ENCODE measurements at regions not wholly inside any gene's neighbourhood (a gene's known extent, or its start where the extent isn't known, plus 50 kb on each side); places are given as distances from the start of the nearest gene placed in this dataset.

DNA sequence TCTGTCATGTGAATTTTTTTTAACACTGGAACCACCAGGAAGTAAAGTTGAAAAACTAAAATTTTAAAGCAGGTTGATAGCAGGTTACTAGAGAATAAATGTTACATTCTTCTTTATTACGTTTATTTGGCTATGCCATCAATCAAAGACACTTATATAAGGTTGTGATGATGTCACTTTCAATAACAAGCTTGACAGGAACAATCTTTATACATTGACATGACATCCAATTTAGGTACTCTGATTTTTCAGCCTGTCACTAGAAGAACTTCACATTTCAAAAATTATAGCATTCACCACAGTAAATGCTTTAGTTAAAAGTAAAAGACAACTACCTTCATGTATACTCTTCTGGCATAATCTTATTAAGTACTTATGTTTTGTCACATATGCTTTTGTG, 696.8 kb upstream of the NCAM2 start:
- DNase-seq: no peak

DNA sequence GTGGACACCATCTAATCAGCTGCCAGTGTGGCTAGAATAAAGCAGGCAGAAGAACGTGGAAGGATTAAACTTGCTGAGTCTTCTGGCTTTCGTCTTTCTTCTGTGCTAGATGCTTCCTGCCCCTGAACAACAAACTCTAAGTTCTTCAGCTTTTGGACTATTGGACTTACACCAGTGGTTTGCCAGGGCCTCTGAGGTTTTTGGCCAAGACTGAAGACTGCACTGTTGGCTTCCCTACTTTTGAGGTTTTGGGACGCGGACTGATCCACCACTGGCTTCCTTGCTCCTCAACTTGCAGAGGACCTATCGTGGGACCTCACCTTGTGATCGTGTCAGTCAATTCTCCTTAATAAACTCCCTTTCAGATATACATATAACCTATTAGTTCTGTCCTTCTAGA, 696.1 kb upstream of the NCAM2 start:
- no peak for DNase-seq

DNA sequence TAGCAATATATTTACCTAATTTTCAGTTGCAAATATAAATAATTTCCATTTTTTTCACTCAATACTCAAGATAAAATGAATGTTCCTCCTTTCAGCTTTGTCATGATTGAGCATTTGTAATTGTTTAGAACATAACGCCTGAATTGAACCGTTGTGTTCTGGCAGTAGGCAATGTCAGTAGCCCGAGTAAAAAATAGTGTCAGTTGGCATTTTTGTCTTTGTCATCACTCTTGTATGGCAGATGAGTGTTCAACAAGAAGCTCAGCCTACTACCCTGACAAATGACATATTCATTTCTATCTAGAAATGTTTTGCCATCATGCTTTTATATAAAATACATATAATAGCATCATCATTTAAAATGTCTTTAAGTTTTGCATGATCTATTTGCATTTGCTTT, 691.4 kb upstream of the NCAM2 start:
- no peak for DNase-seq

DNA sequence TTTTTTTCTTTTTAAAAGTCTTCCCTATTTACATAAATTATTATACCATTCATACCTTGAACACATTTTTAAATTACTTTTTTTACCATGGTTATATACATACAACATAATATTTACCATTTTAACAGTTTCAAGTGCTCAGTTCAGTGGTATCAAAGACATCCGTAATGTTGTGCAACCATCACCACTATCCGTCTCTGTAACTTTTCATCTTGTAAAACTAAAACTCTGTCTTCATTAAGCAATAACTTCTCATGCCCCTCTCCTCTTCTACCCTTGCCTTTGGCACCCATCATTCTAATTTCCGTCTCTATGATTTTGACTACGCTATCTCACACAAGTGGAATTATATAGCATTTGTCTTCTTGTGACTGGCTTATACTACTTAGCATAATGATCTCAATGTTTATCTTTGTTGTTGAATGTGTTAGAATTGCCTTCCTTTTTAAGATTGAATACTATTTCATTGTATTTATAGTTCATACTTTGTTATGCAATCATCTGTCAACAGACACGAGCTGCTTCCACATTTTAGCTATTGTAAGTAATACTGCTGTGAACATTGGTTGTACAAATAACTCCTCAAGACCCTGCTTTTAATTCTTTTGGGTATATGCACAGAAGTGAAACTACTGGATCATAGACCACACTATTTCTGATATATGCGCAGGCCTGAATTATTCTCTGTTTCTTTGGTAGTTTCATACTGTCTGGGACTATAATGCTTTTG, 689.5 kb upstream of the NCAM2 start:
- no peak for DNase-seq

DNA sequence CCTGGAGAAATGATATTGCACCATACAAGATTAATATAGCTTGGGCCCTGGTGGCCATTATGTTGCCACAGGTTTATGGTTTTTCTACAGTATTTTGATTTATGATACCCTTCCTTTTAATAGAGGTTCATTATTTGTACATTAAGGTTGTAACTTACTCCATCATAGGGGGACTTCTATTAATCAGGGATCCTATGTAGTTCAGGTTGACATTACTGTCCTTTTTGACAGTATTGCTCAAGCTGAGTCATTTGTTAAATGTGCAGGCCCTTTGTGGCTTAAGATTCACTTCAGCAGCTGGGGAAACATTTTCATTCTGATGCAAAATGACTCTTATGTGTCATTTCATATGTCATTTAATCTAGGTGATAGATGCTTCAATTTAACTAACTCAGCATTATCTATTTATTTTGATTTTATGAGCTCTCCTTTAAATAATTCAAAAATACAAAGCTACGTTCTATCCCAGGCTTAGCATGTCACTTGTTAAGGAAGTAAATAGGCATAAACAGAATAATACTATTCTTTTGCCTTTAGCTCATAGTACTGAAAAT, 686.9 kb upstream of the NCAM2 start:
- peak in 2 of 3 experiments; percentile 39 to 76 for DNase-seq

DNA sequence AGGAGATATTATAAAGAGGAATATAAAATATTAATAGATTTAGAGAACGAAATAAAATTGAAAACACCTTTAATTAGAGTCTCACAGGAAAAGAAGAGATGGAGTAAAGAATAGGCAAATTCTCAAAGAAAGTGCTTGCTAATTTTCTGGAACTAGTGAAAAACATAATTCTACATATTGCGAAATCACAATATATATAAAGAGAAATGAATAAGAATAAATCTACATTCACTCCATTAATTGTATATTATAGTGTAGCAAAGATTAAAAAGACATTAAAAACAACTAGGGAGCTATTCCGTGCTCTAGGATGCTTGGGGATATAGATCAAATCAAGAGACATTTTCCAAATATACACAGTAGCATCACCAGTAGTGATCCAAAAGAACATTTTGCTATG, 685.2 kb upstream of the NCAM2 start:
- no peak for DNase-seq

DNA sequence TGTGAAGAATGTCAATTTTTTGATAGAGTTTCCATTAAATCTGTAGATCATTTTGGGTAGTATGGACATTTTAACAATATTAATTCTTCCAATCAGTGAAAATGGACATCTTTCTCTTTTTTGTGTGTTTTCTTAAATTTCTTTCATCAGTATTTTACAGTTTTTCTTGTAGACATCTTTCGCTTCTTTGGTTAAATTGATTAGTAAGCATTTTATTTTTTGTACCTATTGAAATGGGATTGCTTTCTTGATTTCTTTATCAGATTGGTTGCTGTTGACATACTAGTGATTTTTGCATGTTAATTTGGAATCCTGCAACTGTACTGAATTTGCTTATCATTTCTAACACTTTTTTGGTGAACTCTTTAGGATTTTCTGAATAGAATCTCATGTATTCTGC, 683.2 kb upstream of the NCAM2 start:
- no peak for DNase-seq

DNA sequence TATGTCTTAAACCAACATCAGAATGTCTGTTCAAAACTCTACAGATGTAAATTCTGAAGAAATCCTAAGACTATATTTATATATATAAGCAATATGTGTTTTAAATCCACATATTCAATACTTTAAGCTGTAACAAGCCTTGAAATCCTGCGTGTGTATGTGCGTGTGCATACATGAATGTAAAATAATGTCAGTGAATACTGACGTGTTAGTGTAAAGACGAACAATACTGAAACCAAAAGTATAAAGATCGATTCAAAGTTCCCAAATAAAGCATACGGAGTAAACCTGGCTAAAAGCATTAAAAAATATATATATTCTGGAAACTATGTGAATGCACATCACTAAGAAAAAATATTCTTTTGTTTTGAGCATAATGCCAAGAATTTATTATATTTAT, 668.6 kb upstream of the NCAM2 start:
- DNase-seq: no peak

DNA sequence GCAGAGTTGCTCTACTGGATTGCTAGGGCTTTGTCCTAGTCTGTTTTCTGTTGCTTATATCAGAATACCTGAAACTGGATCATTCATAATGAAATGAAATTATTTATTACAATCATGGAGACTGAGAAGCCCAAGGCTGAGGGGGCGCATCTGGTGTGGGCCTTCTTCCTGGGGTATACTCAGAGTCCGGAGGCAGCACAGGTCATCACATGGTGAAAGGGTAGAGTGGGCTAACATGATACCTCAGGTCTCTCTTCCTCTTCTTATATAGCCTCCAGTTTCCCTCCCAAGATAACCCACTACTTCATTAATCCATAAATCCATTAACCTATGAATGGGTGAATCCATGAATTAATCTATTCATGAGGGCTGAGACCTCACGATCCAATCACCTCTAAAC, 667.6 kb upstream of the NCAM2 start:
- no peak for DNase-seq

DNA sequence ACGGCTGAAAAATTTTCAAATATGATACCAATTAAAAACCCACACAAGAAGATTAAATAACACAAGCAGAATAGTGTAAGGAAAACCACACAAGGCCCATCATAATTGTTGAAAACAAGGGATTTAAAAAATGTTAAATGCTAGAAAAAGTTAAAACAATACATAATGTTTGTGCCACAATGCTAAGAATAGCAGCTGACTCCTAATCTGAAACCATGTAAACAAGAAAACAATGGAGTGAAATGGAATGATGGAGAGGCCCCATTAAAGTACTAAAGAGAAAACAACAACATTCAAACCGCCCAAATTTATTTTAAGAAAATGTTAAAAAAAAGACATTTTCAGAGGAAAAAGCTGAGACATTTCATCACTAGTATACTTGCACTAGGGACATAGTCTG, 663.6 kb upstream of the NCAM2 start:
- DNase-seq: no peak

DNA sequence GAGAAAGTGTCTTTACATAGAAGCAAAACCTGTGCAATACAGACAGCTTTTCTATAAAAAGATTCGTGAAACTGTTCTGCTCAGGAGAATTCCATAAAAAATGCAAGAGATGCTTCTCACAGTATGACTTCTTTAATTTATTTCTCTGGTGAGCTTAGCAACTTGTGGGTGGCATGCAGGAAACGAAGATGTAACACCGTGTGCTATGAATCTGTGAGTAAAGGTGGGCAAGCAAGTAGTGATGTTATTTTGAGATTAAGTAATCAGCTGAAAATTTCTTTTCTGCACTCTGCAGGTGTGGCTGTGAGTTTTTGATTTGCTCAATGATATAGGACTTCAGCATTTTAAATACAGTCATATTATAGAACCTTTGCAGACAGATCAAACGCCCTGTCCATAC, 656.8 kb upstream of the NCAM2 start:
- no peak for DNase-seq

DNA sequence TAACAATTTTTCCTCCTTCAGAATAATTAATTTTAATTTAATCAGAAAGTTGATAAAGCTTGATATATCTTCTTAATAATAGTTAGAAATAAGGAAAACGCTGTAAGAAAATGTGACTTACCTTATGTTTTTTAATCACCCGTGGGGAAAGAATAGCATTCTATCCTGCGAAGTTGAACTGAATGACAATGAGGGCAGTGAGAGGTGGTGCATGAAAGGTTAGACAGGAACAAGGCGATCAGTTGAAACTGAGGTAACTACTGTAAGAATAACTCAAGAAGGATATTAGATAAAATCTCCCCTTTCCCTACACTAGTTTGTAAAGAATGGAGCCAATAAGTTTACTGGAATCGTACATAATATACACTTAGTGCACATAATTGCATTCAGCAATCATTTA, 655.0 kb upstream of the NCAM2 start:
- no peak for DNase-seq

DNA sequence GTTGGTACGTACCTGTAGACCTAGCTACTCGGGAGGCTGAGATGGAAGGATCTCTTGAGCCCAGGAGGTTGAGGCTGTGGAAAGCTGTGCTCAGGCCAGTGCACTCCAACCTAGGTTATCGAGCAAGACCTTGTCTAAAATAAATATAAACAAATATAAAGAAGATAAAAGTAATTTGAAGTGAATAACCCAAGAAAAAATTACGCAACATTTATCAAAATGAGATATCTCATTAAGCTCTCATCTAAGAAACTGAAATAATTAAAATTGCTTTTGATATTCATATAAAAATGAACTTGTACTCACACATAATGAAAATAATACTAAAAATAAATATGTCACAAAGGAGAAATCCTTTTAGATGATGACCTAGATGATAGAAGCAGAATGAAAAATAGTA, 647.1 kb upstream of the NCAM2 start:
- DNase-seq: no peak

DNA sequence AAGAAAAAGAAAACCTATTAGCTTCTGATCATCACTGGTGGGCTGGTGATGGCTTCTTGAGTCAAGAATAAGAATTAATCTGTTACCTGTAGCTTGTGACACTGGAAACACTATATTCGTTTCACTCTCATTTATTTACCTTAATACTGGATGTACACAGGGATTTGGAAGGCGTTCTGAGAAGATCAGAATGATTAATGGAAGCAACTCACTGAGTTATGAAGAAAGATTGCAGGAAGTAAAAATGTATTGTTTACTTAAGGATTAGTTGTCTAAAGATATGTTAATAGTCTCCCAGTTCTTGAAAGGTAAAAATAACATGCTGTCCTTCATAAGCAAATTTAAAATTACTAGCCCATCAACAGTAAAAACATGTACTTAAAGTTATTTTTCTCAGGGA, 644.9 kb upstream of the NCAM2 start:
- peak in 1 of 3 experiments; percentile 9 for DNase-seq

DNA sequence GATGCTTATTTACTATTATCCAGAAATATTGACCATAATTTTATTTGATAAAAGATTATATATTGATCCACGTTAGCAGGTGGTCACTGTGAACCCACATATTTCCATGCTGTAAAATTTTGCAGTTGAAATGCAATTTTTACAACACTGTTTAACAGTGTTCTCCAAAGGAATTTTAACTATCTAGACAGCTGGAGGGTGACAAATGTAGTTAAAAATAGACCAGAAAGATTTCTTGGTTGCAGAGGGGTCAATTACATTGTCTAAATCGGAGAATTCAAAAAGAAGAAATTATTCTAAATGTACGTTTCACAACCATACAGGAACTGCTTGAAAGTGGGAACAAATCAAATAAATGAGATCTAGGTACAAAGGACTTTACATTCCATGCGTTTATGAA, 625.2 kb upstream of the NCAM2 start:
- DNase-seq: no peak

DNA sequence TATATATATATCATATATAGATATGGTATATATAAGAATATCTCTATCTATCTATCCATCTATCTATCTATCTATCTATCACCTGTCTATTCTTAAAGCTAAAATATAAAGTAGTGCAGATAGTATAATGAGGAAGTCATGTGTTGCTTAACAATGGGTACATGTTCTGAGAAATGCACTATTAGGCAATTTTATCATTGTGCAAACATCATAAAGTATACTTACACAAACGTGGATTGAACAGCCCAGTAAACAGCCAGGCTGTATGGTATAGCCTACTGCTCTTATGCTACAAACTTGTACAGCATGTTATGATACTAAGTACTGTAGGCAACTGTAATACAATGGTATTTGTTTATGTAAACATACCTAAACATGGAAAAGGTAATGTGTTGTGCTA, 621.0 kb upstream of the NCAM2 start:
- DNase-seq: no peak

DNA sequence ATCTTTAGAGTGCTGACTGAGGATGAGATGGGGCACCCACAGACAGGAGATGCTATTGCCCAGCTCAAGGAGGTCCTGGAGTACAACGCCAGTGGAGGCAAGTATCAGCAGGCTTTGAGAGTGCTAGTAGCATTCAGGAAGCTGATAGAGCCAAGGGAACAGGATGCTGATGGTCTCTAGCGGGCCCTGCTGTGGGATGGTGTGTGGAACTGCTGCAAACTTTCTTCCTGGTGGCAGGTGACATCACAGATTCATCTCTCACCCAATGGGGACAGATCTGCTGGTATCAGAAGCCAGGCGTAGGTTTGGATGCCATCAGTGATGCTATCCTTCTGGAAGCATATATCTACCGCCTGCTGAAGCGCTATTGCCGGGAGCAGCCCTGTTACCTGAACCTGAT, 609.8 kb upstream of the NCAM2 start:
- no peak for DNase-seq

DNA sequence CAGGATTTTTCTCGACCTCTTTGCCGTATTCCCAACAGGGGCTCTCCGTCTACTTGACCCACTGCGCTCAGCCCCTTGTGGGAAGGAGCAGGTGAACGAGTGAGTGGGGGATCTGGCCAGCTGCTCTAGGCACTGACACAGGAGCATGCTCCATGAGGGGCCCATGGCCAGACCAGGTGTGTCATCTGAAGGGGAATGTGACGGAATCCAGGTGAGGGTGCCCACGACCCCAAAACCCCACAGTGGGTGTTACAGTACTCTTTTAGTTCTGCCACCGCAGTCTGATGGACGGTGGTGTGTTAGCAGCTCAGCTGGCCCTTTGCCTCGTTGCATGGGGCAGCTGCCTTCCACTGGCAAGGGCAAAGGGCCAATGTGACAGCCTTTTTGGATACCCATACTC, 601.4 kb upstream of the NCAM2 start:
- DNase-seq: no peak

DNA sequence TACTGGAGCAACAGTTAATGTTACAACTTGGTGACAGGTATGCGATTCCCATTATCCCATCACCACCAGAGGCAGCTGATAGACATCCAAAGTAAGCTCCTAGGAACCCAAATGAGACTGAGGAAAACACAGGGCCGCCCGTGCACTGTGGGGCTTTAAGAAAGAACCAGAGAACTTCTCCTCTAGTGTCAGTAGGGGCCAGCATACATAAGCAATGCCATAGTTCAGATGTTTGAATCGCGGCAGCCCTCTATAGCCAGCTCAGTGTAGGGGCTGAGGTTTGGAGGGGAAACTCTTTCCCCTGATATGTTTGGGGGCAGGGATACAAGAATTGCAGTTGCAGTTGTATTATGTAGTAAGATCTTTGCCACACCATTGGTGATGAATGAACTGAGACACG, 593.3 kb upstream of the NCAM2 start:
- DNase-seq: no peak

DNA sequence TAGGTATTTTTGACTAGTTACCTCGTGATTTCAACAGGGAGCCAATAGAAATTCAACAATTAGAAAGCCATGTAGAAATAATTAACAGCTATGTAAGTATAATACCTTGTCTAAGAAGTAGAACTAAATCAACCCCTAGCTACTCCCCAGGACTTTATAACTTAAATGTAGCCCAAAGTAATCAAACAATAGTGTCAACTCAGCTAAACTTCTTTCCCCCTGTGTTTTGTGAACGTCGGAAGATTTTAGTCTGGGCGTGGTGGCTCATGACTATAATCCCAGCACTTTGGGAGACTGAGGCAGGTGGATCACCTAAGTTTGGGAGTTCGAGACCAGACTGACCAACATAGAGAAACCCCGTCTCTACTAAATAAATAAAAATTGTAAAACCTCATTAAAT, 579.9 kb upstream of the NCAM2 start:
- DNase-seq: no peak

DNA sequence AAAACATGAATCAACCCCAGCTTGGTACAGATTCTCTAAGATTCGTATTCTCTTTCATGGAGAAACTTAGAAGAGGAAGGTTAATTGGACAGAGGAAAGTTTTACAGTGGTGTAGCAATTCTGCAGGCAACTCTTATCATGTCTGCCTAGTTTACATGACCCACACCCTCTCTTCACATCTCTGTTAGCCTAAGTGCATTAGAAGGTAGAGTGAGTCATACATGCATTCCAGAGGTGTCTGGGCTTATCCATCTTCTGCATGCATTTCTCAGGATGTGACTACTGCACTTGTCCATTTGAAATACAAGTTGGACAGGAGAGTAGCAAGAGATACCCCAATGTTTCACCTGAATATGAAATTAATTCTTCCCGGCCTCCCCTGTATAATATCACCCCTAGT, 578.4 kb upstream of the NCAM2 start:
- no peak for DNase-seq

DNA sequence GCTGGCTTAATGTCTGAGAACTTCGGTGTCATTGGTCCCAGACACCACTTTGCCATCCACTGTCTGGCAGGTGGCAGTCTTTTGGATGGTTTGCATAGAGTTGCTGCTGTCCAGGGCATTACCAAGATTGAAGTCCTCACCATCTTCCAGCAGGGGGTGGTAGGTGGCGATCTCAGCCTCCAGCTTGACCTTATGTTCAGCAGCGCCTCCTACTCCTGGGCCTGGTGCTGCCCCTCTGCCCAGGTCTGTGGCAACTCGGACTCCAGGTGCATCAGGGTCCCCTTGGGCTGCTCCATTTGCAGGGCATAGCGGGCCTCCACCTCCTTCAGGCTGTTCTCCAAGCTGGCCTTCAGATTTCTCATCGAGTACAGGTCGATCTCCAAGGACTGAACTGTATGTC, 573.3 kb upstream of the NCAM2 start:
- DNase-seq: no peak

DNA sequence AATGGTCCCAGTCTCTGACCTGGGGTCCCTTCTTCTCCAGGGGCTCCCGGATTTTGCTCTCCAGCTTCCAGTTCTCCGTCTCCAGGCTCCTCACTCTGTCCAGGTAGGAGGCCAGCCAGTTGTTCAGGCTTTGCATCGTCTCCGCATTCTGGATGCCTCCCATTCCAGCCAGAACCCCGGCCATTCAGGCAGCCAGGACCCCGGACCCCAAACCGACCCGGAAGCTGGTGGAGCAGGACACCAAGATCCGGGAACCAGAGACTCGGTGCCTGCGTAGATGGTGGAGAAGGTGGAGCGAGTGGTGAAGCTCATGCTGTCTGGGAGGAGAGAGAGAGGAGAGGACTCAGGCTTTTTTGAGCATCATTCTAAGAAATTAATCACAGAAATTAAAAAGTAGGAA, 572.4 kb upstream of the NCAM2 start:
- DNase-seq: no peak

DNA sequence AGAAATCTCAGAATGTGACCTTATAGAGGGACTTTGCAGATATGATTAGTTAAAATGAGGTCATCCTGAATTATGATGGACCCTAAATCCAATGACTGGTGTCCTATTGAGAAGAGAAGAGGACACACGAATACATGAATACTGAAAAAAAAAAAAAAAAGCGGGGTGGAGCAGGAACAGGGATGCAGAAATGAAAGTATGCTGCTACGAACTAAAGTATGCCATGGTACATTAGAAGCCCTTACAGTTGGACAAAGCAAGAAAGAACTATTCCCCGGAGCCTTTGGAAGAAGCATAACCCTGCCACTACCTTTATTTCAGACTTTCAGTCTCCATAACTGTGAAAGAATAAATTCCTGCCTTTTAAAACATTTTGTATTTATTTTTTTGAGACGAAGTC, 557.9 kb upstream of the NCAM2 start:
- no peak for DNase-seq

DNA sequence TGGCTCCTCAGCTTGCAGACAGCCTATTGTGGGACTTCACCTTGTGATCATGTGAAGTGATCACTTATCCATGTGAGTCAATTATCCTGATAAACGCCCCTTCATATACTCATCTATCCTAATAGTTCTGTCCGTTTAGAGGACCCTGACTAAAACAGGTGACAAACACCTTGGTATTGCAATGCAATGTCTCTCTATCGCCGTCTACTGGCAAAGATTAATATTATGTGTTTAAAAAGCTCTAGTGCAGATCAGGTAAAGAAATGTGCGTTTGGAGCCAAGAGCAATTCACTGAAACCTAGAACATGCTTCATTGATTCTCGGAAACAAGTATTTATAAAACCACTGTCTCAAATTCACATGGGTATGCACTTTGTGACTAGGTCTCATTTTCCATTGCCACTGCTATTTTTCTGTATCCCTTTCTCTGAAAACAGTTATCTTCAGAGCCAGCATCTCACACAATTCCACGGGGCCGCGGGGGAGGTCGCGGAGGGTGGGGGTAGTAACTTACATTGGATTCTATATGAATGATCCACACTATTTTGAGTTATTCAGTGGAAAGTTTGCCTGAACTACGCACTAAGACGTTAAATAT, 554.6 kb upstream of the NCAM2 start:
- peak in 2 of 3 experiments; percentile 49 to 60 for DNase-seq

All from NCI-H1417 (cell line).